Smooth muscle cell (in vitro differentiated cells): ENCODE measurements at regions not wholly inside any gene's neighbourhood (a gene's known extent, or its start where the extent isn't known, plus 50 kb on each side); places are given as distances from the start of the nearest gene placed in this dataset.

Experiments
- DNase-seq: peaks from one replicate; lab custom pipeline; 2025; ENCODE audit not compliant: unreplicated experiment; lab: John Stamatoyannopoulos, UW
- H2AFZ ChIP-seq: fragments of 200-600 bp; sonication (generic); 2 replicates; pipeline ENCODE4 v1.6.0; 2016; ENCODE audit warnings: antibody characterized with exemption, low read depth, mild to moderate bottlenecking
- H3F3A ChIP-seq: fragments of 200-600 bp; sonication (generic); 2 replicates; pipeline ENCODE4 v1.6.0; 2017; ENCODE audit warnings: antibody characterized with exemption, low read depth
- H3K27ac ChIP-seq: fragments of 200-600 bp; sonication (generic); 2 replicates; pipeline ENCODE4 v1.5.1; 2016; ENCODE audit warnings: low read depth, mild to moderate bottlenecking
- H3K27me3 ChIP-seq: fragments of 200-600 bp; sonication (generic); 2 replicates; pipeline ENCODE4 v1.6.1; 2016; ENCODE audit warnings: low read depth, mild to moderate bottlenecking
- H3K36me3 ChIP-seq: fragments of 200-600 bp; sonication (generic); 2 replicates; pipeline ENCODE4 v1.5.1; 2016; ENCODE audit warnings: low read depth
- H3K4me1 ChIP-seq: fragments of 200-600 bp; sonication (generic); 2 replicates; pipeline ENCODE4 v1.5.1; 2016; ENCODE audit warnings: low read depth
- H3K4me2 ChIP-seq: fragments of 200-600 bp; sonication (generic); 2 replicates; pipeline ENCODE4 v1.6.0; 2016; ENCODE audit warnings: mild to moderate bottlenecking
- H3K4me3 ChIP-seq: fragments of 200-600 bp; sonication (generic); 2 replicates; pipeline ENCODE4 v1.5.1; 2016; ENCODE audit warnings: mild to moderate bottlenecking
- H3K79me2 ChIP-seq: fragments of 200-600 bp; sonication (generic); 2 replicates; pipeline ENCODE4 v1.6.0; 2016; ENCODE audit warnings: low read depth, mild to moderate bottlenecking
- H3K9ac ChIP-seq: fragments of 200-600 bp; sonication (generic); 2 replicates; pipeline ENCODE4 v1.6.0; 2016; ENCODE audit warnings: low read depth
- H3K9me3 ChIP-seq: fragments of 200-600 bp; sonication (generic); replicated peaks from 2 replicates; pipeline ENCODE4 v1.5.1; 2016; ENCODE audit warnings: low read depth
- H4K20me1 ChIP-seq: fragments of 200-600 bp; sonication (generic); 2 replicates; pipeline ENCODE4 v1.6.0; 2016; ENCODE audit warnings: low read depth
- WGBS: methylation state at CpG from one replicate; pipeline ENCODE4 v1.1.7; 2016; ENCODE audit warnings: low lambda C conversion rate; 5-methylcytosine and 5-hydroxymethylcytosine counted together
- TF ChIP-seq, protein P1 (sequence below): fragments of 200-600 bp; sonication (generic); IDR thresholded peaks from 2 replicates; pipeline ENCODE4 v1.5.1; 2017; ENCODE audit warnings: borderline replicate concordance, mild to moderate bottlenecking, antibody characterized with exemption; ENCODE audit not compliant: insufficient read depth, poor library complexity, severe bottlenecking

DNA sequence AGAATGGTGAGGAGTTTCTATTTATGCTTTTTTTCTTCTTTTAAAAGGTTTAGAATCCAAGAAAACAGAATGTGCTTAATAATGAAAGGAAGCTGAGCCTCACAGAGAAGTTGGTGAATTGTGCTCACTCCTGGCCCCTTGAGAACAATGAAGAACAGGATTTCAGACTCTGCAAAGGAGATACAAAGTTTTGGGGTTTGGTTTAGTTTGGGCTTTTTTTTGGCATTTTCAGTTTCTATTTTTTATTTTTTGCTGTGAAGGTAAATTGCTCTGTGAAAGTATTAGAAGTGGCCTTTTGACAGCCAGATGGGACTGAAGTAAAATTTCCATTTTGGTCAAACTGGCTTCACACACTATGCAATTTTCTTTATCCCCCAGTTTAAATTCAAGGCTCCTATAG lies 247.3 kb upstream of the GYPC start:
- H3K9me3 ChIP-seq = no peaks in the 10 kb centered on the region
- H3K79me2 ChIP-seq = no peaks in the 10 kb centered on the region
- no peak overlapping the region for H3K9ac ChIP-seq
- no peak overlapping the region for H2AFZ ChIP-seq
- H3K27me3 ChIP-seq = no peaks in the 10 kb centered on the region
- no peaks in the 10 kb centered on the region for H4K20me1 ChIP-seq
- no peaks in the 10 kb centered on the region for H3F3A ChIP-seq
- H3K36me3 ChIP-seq = no peaks in the 10 kb centered on the region
- no peak overlapping the region for H3K4me3 ChIP-seq
- DNase-seq = no peak
- TF ChIP-seq, protein P1, sequence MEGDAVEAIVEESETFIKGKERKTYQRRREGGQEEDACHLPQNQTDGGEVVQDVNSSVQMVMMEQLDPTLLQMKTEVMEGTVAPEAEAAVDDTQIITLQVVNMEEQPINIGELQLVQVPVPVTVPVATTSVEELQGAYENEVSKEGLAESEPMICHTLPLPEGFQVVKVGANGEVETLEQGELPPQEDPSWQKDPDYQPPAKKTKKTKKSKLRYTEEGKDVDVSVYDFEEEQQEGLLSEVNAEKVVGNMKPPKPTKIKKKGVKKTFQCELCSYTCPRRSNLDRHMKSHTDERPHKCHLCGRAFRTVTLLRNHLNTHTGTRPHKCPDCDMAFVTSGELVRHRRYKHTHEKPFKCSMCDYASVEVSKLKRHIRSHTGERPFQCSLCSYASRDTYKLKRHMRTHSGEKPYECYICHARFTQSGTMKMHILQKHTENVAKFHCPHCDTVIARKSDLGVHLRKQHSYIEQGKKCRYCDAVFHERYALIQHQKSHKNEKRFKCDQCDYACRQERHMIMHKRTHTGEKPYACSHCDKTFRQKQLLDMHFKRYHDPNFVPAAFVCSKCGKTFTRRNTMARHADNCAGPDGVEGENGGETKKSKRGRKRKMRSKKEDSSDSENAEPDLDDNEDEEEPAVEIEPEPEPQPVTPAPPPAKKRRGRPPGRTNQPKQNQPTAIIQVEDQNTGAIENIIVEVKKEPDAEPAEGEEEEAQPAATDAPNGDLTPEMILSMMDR = no peak
- H3K4me2 ChIP-seq = no peak overlapping the region
- no peak overlapping the region for H3K27ac ChIP-seq
- no peaks in the 10 kb centered on the region for H3K4me1 ChIP-seq

DNA sequence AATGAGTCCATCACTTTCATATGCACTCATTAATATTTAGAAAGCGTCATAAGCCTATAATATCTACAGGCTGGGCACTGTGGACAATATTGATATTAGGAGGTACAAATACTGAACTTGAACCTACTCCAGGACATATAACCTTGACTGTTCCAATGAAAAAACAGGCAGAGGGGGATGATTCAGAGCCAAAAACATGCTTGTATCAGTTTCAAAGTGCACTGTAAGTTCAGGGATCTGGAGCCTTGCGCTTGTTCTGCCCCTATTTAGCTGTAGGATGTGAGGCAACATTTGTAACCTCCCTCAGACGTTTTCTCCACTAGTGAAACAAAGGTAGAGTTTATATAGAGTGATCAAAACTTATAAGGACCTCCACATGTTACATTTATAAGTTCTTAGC lies 246.1 kb upstream of the GYPC start:
- TF ChIP-seq, protein P1 = no peak
- H3K4me3 ChIP-seq = no peak overlapping the region
- no peaks in the 10 kb centered on the region for H3K27me3 ChIP-seq
- H3K4me2 ChIP-seq = no peak overlapping the region
- H3K79me2 ChIP-seq = no peaks in the 10 kb centered on the region
- no peaks in the 10 kb centered on the region for H4K20me1 ChIP-seq
- no peak overlapping the region for H3K9ac ChIP-seq
- H2AFZ ChIP-seq = no peak overlapping the region
- 71% methylated on average over 3 of the region's 3 CpGs for WGBS
- no peaks in the 10 kb centered on the region for H3F3A ChIP-seq
- DNase-seq = no peak
- no peaks in the 10 kb centered on the region for H3K36me3 ChIP-seq
- H3K4me1 ChIP-seq = no peaks in the 10 kb centered on the region
- H3K9me3 ChIP-seq = no peaks in the 10 kb centered on the region
- no peak overlapping the region for H3K27ac ChIP-seq

DNA sequence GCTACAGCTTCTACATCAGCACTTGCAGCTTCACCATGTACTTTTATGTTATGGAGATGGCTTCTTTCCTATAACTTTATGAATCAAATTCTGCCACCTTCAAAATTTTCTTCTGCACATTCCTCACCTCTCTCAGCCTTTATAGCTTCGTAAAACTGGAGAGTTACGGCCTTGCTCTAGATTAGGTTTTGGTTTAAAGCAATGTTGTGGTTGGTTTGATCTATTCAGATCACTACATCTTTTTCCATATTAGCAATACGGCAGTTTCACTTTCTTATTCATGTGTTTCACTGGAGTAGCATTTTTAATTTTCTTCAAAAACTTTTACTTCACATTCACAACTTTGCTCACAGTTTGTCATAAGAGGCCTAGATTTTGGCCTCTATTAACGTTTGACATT lies 242.9 kb upstream of the GYPC start:
- Histone ChIP-seq H4K20me1 (no peaks in the 10 kb centered on the region), H3K79me2 (no peaks in the 10 kb centered on the region), H3K9me3 (no peaks in the 10 kb centered on the region), H3K9ac (no peak overlapping the region), H3K27ac (no peak overlapping the region), H3K27me3 (no peaks in the 10 kb centered on the region), H2AFZ (no peak overlapping the region), H3K4me1 (no peaks in the 10 kb centered on the region), H3K4me2 (no peak overlapping the region), H3F3A (no peaks in the 10 kb centered on the region), H3K36me3 (no peaks in the 10 kb centered on the region), H3K4me3 (no peak overlapping the region)
- 81% methylated on average over 4 of the region's 4 CpGs for WGBS
- TF ChIP-seq, protein P1 = no peak
- DNase-seq = no peak

DNA sequence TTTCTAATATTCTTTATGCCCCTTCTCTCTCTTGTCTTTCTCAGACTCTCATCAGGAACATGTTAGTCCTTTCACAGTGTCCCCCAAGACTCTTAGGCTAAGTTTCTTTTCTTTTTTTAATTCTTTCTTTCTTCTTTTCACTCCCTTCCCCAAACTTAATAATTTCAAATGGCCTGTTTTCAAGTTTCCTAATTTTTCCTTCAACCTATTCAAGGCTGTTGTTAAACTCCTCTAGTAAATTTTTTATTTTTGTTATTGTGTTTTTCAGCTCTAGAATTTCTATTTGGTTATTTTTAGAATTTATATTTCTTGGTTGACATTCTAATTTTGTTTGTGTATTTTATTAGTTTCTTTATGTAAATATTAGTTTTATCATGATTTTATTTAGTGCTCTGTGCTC lies 236.6 kb upstream of the GYPC start:
- TF ChIP-seq, protein P1 = no peak
- no peak overlapping the region for H3K4me3 ChIP-seq
- no peak overlapping the region for H2AFZ ChIP-seq
- no peaks in the 10 kb centered on the region for H4K20me1 ChIP-seq
- H3K4me1 ChIP-seq = no peaks in the 10 kb centered on the region
- H3F3A ChIP-seq = no peaks in the 10 kb centered on the region
- H3K27ac ChIP-seq = no peak overlapping the region
- no peak for DNase-seq
- H3K79me2 ChIP-seq = no peaks in the 10 kb centered on the region
- H3K9me3 ChIP-seq = peaks cover 4% of the 10 kb centered on the region
- H3K9ac ChIP-seq = no peak overlapping the region
- no peaks in the 10 kb centered on the region for H3K36me3 ChIP-seq
- no peaks in the 10 kb centered on the region for H3K27me3 ChIP-seq
- no peak overlapping the region for H3K4me2 ChIP-seq
